H1 (cell line): ENCODE measurements at regions not wholly inside any gene's neighbourhood (a gene's known extent, or its start where the extent isn't known, plus 50 kb on each side); places are given as distances from the start of the nearest gene placed in this dataset.
A peak's percentile ranks its signal among the peaks of the same experiment; 100 is the strongest.

Experiments
- CTCF ChIA-PET: fragments of 300-600 bp; sonication (Branson Sonifier 250); formaldehyde crosslinking; loops from one replicate; lab custom pipeline; 2021; ENCODE audit not compliant: partially characterized antibody; lab: Charles Lee
- POLR2A ChIA-PET: fragments of 300-600 bp; sonication (Branson Sonifier 250); formaldehyde crosslinking; loops from one replicate; lab custom pipeline; 2021; ENCODE audit warnings: inconsistent platforms; ENCODE audit not compliant: partially characterized antibody; lab: Charles Lee
- DNase-seq, 2 experiments: peaks; one replicate each; pipeline versions ENCODE4 v3.0.0 to v3.0.0-alpha.2; 2010 to 2022; ENCODE audit warnings: low spot score in 2 of 2, low read depth in 1 of 2, mixed read lengths in 1 of 2
- FAIRE-seq: peaks from 2 replicates; lab custom pipeline; 2011; peaks lifted over from hg19 to GRCh38; lab: Jason Lieb, UNC
- H2AFZ ChIP-seq: 2 replicates; pipeline ENCODE4 v1.8.1; 2012; ENCODE audit warnings: low read length, inconsistent platforms
- H2AK5ac ChIP-seq: 2 replicates; pipeline ENCODE4 v1.6.1; 2013; ENCODE audit warnings: low read depth, low read length
- H2BK120ac ChIP-seq: replicated peaks from 2 replicates; pipeline ENCODE3; 2013; ENCODE audit warnings: low read depth, low read length, inconsistent platforms
- H2BK12ac ChIP-seq: 2 replicates; pipeline ENCODE4 v1.6.1; 2013; ENCODE audit warnings: low read depth, low read length
- H2BK15ac ChIP-seq: 2 replicates; pipeline ENCODE4 v1.6.1; 2013; ENCODE audit warnings: low read length
- H2BK20ac ChIP-seq: 2 replicates; pipeline ENCODE4 v1.6.1; 2013; ENCODE audit warnings: low read length
- H2BK5ac ChIP-seq: 2 replicates; pipeline ENCODE4 v1.6.1; 2013; ENCODE audit warnings: low read depth, low read length
- H3K14ac ChIP-seq: 2 replicates; pipeline ENCODE4 v1.6.1; 2013; ENCODE audit warnings: inconsistent platforms; ENCODE audit not compliant: insufficient read length
- H3K18ac ChIP-seq: 2 replicates; pipeline ENCODE4 v1.6.1; 2013; ENCODE audit warnings: low read length; ENCODE audit errors: extremely low read depth
- H3K23ac ChIP-seq: 2 replicates; pipeline ENCODE4 v1.6.1; 2013; ENCODE audit warnings: inconsistent platforms; ENCODE audit not compliant: insufficient read length
- H3K23me2 ChIP-seq: 2 replicates; pipeline ENCODE4 v1.6.1; 2013; ENCODE audit warnings: low read depth, low read length
- H3K27ac ChIP-seq: 2 replicates; pipeline ENCODE4 v1.6.1; 2011; ENCODE audit warnings: low read depth, low read length, inconsistent platforms
- H3K27me3 ChIP-seq, 4 experiments: replicated peaks in 1 of 4; 1 replicate in 1 of 4; 2 replicates in 3 of 4; pipeline versions ENCODE4 v1.6.1 to v1.8.1; 2011 to 2013; ENCODE audit warnings: low read length in 3 of 4, mild to moderate bottlenecking in 3 of 4, inconsistent platforms in 2 of 4, mixed read lengths in 2 of 4, moderate library complexity in 1 of 4; ENCODE audit not compliant: control insufficient read depth in 3 of 4, insufficient read depth in 3 of 4; ENCODE audit errors: extremely low read depth in 1 of 4
- H3K36me3 ChIP-seq, 4 experiments: 2 replicates each; pipeline versions ENCODE4 v1.6.1 to v1.8.1; 2011 to 2013; ENCODE audit warnings: mild to moderate bottlenecking in 4 of 4, low read length in 3 of 4, moderate library complexity in 2 of 4, control low read depth in 1 of 4, inconsistent platforms in 1 of 4; ENCODE audit not compliant: insufficient read depth in 4 of 4, control insufficient read depth in 2 of 4
- H3K4ac ChIP-seq: replicated peaks from 2 replicates; pipeline ENCODE3; 2013; ENCODE audit warnings: low read length, low read depth, mixed read lengths, inconsistent platforms; ENCODE audit not compliant: insufficient read length
- H3K4me1 ChIP-seq, 4 experiments: replicated peaks in 1 of 4; 1 replicate in 1 of 4; 2 replicates in 3 of 4; pipeline versions ENCODE4 v1.6.1 to v1.8.1; 2011 to 2013; ENCODE audit warnings: low read length in 3 of 4, inconsistent platforms in 2 of 4, mixed read lengths in 1 of 4; ENCODE audit not compliant: insufficient read depth in 4 of 4, control insufficient read depth in 3 of 4
- H3K4me2 ChIP-seq, 2 experiments: 2 replicates each; pipeline versions ENCODE4 v1.6.1 to v1.8.1; 2011 to 2013; ENCODE audit warnings: low read depth in 2 of 2, low read length in 2 of 2, control low read depth in 1 of 2, inconsistent platforms in 1 of 2, mild to moderate bottlenecking in 1 of 2; ENCODE audit not compliant: insufficient read depth in 1 of 2
- H3K4me3 ChIP-seq, 4 experiments: fragments of 200-600, 300-600 bp in 1 of 4; sonication (generic), shearing (Covaris generic), sonication (Bioruptor Twin) in 1 of 4; 2 replicates each; pipeline versions ENCODE4 v1.5.1 to v1.8.1; 2011 to 2016; ENCODE audit warnings: low read length in 4 of 4, low read depth in 3 of 4, control low read depth in 2 of 4, inconsistent platforms in 2 of 4, mild to moderate bottlenecking in 2 of 4, mixed read lengths in 1 of 4, moderate library complexity in 1 of 4; ENCODE audit not compliant: insufficient read depth in 2 of 4; ENCODE audit errors: extremely low read depth in 1 of 4
- H3K56ac ChIP-seq: replicated peaks from 2 replicates; pipeline ENCODE3; 2013; ENCODE audit warnings: low read depth, mild to moderate bottlenecking, mixed read lengths, low read length, inconsistent platforms; ENCODE audit not compliant: insufficient read length
- H3K79me1 ChIP-seq: 2 replicates; pipeline ENCODE4 v1.6.1; 2013; ENCODE audit warnings: low read depth, low read length, control low read depth
- H3K79me2 ChIP-seq, 2 experiments: 2 replicates each; pipeline versions ENCODE4 v1.6.1 to v1.8.1; 2012 to 2013; ENCODE audit warnings: low read length in 2 of 2, mild to moderate bottlenecking in 2 of 2, inconsistent platforms in 1 of 2; ENCODE audit not compliant: insufficient read depth in 2 of 2, control insufficient read depth in 1 of 2
- H3K9ac ChIP-seq, 4 experiments: replicated peaks in 1 of 4; 1 replicate in 1 of 4; 2 replicates in 3 of 4; pipeline versions ENCODE4 v1.6.1 to v1.8.1; 2011 to 2013; ENCODE audit warnings: low read depth in 3 of 4, low read length in 3 of 4, control low read depth in 2 of 4, mild to moderate bottlenecking in 2 of 4, moderate library complexity in 2 of 4, inconsistent platforms in 1 of 4; ENCODE audit errors: extremely low read depth in 1 of 4
- H3K9me3 ChIP-seq, 2 experiments: 2 replicates each; pipeline versions ENCODE4 v1.6.1 to v1.8.1; 2012 to 2013; ENCODE audit warnings: mild to moderate bottlenecking in 2 of 2, moderate library complexity in 2 of 2, control low read depth in 1 of 2, inconsistent platforms in 1 of 2, low read depth in 1 of 2, low read length in 1 of 2, mixed read lengths in 1 of 2; ENCODE audit not compliant: insufficient read depth in 2 of 2
- H4K20me1 ChIP-seq, 2 experiments: replicated peaks in 1 of 2; 2 replicates each; pipeline versions ENCODE3 to v1.8.1; 2011 to 2013; ENCODE audit warnings: inconsistent platforms in 2 of 2, low read length in 2 of 2, mild to moderate bottlenecking in 1 of 2; ENCODE audit not compliant: insufficient read depth in 2 of 2, control insufficient read depth in 1 of 2
- H4K5ac ChIP-seq: 2 replicates; pipeline ENCODE4 v1.6.1; 2013; ENCODE audit warnings: low read length, low read depth, mixed read lengths, inconsistent platforms; ENCODE audit not compliant: insufficient read length
- H4K8ac ChIP-seq: 2 replicates; pipeline ENCODE4 v1.8.0; 2013; ENCODE audit warnings: mild to moderate bottlenecking, moderate library complexity, low read length, inconsistent platforms; ENCODE audit not compliant: insufficient read depth; ENCODE audit errors: extremely low read depth
- H4K91ac ChIP-seq: replicated peaks from 2 replicates; pipeline ENCODE3; 2013; ENCODE audit warnings: low read length, mixed read lengths, inconsistent platforms; ENCODE audit not compliant: insufficient read length
- CBX8 ChIP-seq: fragments of 300-800, 300-1000 bp; sonication (generic); IDR thresholded peaks from 2 replicates; pipeline ENCODE4 v1.7.1; 2016; ENCODE audit warnings: low read depth, low read length, borderline replicate concordance
- CEBPB ChIP-seq: IDR thresholded peaks from 2 replicates; pipeline ENCODE4 v1.6.1; 2012; ENCODE audit warnings: low read depth, low read length
- EGR1 ChIP-seq: IDR thresholded peaks from 2 replicates; pipeline ENCODE4 v1.6.1; 2011; ENCODE audit warnings: low read depth, low read length, borderline replicate concordance
- EP300 ChIP-seq, 2 experiments: IDR thresholded peaks; 1 replicate in 1 of 2; 2 replicates in 1 of 2; pipeline ENCODE4 v1.6.1; 2011 to 2012; ENCODE audit warnings: low read depth in 2 of 2, low read length in 2 of 2, mild to moderate bottlenecking in 2 of 2, borderline replicate concordance in 1 of 2, inconsistent platforms in 1 of 2, moderate library complexity in 1 of 2
- HDAC2 ChIP-seq, 2 experiments: fragments of 300-600 bp in 1 of 2; sonication (generic) in 1 of 2; IDR thresholded peaks; 2 replicates each; pipeline ENCODE4 v1.6.1; 2011 to 2012; ENCODE audit warnings: low read depth in 2 of 2, low read length in 2 of 2, mild to moderate bottlenecking in 2 of 2, moderate library complexity in 2 of 2, borderline replicate concordance in 1 of 2, inconsistent platforms in 1 of 2
- KDM4A ChIP-seq: IDR thresholded peaks from one replicate; pipeline ENCODE4 v1.7.1; 2012; ENCODE audit warnings: low read depth, mild to moderate bottlenecking, moderate library complexity, low read length, inconsistent platforms; ENCODE audit not compliant: severe bottlenecking
- NRF1 ChIP-seq: IDR thresholded peaks from 2 replicates; pipeline ENCODE4 v1.6.1; 2011; ENCODE audit warnings: mild to moderate bottlenecking, low read depth, low read length, improper control_type of control experiment
- POLR2A ChIP-seq, 2 experiments: IDR thresholded peaks; 1 replicate in 1 of 2; 2 replicates in 1 of 2; pipeline ENCODE4 v1.6.1; 2011; ENCODE audit warnings: low read depth in 2 of 2, low read length in 2 of 2, mild to moderate bottlenecking in 2 of 2; ENCODE audit errors: control extremely low read depth in 1 of 2
- RAD21 ChIP-seq, 2 experiments: IDR thresholded peaks in 1 of 2; conservative IDR thresholded peaks in 1 of 2; 2 replicates each; pipeline ENCODE4 v1.6.1; 2011; ENCODE audit warnings: low read depth in 2 of 2, low read length in 2 of 2, improper control_type of control experiment in 1 of 2, inconsistent platforms in 1 of 2, mild to moderate bottlenecking in 1 of 2, moderate library complexity in 1 of 2
- RFX5 ChIP-seq: IDR thresholded peaks from 2 replicates; pipeline ENCODE4 v1.6.1; 2011; ENCODE audit warnings: low read depth, low read length, improper control_type of control experiment, borderline replicate concordance
- SP1 ChIP-seq: IDR thresholded peaks from 2 replicates; pipeline ENCODE4 v1.6.1; 2011; ENCODE audit warnings: low read depth, low read length
- SP2 ChIP-seq: IDR thresholded peaks from 2 replicates; pipeline ENCODE4 v1.6.1; 2012; ENCODE audit warnings: mild to moderate bottlenecking, low read length, inconsistent platforms
- SP4 ChIP-seq: IDR thresholded peaks from 2 replicates; pipeline ENCODE4 v1.6.1; 2012; ENCODE audit warnings: low read length, inconsistent platforms
- SUZ12 ChIP-seq: fragments of 200-600 bp; sonication (generic); IDR thresholded peaks from 2 replicates; pipeline ENCODE4 v1.6.1; 2012; ENCODE audit warnings: mild to moderate bottlenecking, inconsistent platforms, low read length, moderate library complexity, mixed read lengths
- TAF1 ChIP-seq: IDR thresholded peaks from 2 replicates; pipeline ENCODE4 v1.6.1; 2011; ENCODE audit warnings: mild to moderate bottlenecking, low read depth, low read length
- WGBS, 2 experiments: shearing (Covaris generic) in 1 of 2; methylation state at CpG; one replicate each; pipeline versions ENCODE4 v1.1.6 to v1.1.7; 2013 to 2015; ENCODE audit warnings: low lambda C conversion rate in 2 of 2, mixed read lengths in 2 of 2, inconsistent platforms in 1 of 2, low coverage in 1 of 2, missing lambda C conversion rate in 1 of 2; ENCODE audit not compliant: insufficient replicate concordance in 2 of 2, insufficient coverage in 1 of 2, insufficient read length in 1 of 2; ENCODE audit errors: extremely low coverage in 1 of 2, missing lambda C conversion rate in 1 of 2; 5-methylcytosine and 5-hydroxymethylcytosine counted together

GRCh38 chr6:6808915-6809314, 220.4 kb downstream of the LY86 start:
- no peak for FAIRE-seq
- no peak overlapping the region for H3K23ac ChIP-seq
- no peak for TF ChIP-seq CEBPB
- no peak for TF ChIP-seq TAF1
- TF ChIP-seq NRF1: no peak
- TF ChIP-seq KDM4A: no peak
- TF ChIP-seq RFX5: no peak
- TF ChIP-seq SP1: no peak
- TF ChIP-seq CBX8: no peak
- TF ChIP-seq EP300 (IDR thresholded peaks at IDR 0.05; ENCODE audit: borderline replicate concordance in 1 of 2, low read depth in 2 of 2, low read length in 2 of 2): no peak
- no peak for TF ChIP-seq HDAC2 (IDR thresholded peaks at IDR 0.05; ENCODE audit: borderline replicate concordance in 1 of 2, low read depth in 2 of 2, low read length in 2 of 2)
- TF ChIP-seq RAD21 (IDR thresholded peaks at IDR 0.05 in 1 of 2, conservative IDR thresholded peaks at IDR 0.05 in 1 of 2; ENCODE audit: low read depth in 2 of 2, low read length in 2 of 2): no peak
- no peak for TF ChIP-seq POLR2A (IDR thresholded peaks at IDR 0.05; ENCODE audit: control extremely low read depth in 1 of 2, low read depth in 2 of 2, low read length in 2 of 2)
- no peak for TF ChIP-seq SP4
- no peak for TF ChIP-seq SP2
- no peak for TF ChIP-seq EGR1
- no peak for TF ChIP-seq SUZ12

More at GRCh38 chr6:6808915-6809314, 220.4 kb downstream of the LY86 start:
- POLR2A ChIA-PET: no interaction called here
- H3K4me1 ChIP-seq: peaks cover 2 to 4% (median 4%) of the 10 kb centered on the region in 4 experiments; a peak in 6 of 7 replicates
- H4K5ac ChIP-seq: no peak overlapping the region
- H2AFZ ChIP-seq: 0 out of 2 replicates have a peak overlapping the region, but pooled peaks have one; percentile 1
- H3K79me2 ChIP-seq: no peaks in the 10 kb centered on the region
- no peaks in the 10 kb centered on the region for H3K27me3 ChIP-seq
- no peak overlapping the region for H3K4me2 ChIP-seq
- no peaks in the 10 kb centered on the region for H3K23me2 ChIP-seq
- H3K79me1 ChIP-seq: no peaks in the 10 kb centered on the region
- no peak overlapping the region for H2BK120ac ChIP-seq
- no peak overlapping the region for H3K14ac ChIP-seq
- WGBS, 2 experiments: 84% methylated on average over 4 of the region's 4 CpGs; no CpG with 5 or more reads in 1 of the 2 experiments
- no peaks in the 10 kb centered on the region for H4K20me1 ChIP-seq
- no peak overlapping the region for H3K4ac ChIP-seq
- H2BK5ac ChIP-seq: no peak overlapping the region
- no peak overlapping the region for H2AK5ac ChIP-seq
- H3K36me3 ChIP-seq: no peaks in the 10 kb centered on the region
- H2BK15ac ChIP-seq: no peak overlapping the region
- no peak overlapping the region for H3K18ac ChIP-seq
- H3K27ac ChIP-seq: no peak overlapping the region
- no peak for DNase-seq
- no peak overlapping the region for H4K91ac ChIP-seq
- no peak overlapping the region for H3K9ac ChIP-seq
- H3K4me3 ChIP-seq: no peak overlapping the region
- H4K8ac ChIP-seq: no peak overlapping the region
- no peak overlapping the region for H2BK12ac ChIP-seq
- H3K9me3 ChIP-seq: no peaks in the 10 kb centered on the region
- no peak overlapping the region for H3K56ac ChIP-seq
- no peak overlapping the region for H2BK20ac ChIP-seq
- CTCF ChIA-PET: interaction anchor here (0.6 to 4.1 kb wide), 6 partner anchors 15 to 81 kb away, joined by 3 to 11 read pairs (median 4); no protein-coding TSS in a partner anchor
